ENCODE measurements at regions not wholly inside any gene's neighbourhood (a gene's known extent, or its start where the extent isn't known, plus 50 kb on each side); places are given as distances from the start of the nearest gene placed in this dataset.

GRCh38 chr2:21966139-21966538 lies 842.4 kb downstream of the TDRD15 start:
- H3K9me3 Mint-ChIP-seq = peaks cover 0 to 10% (median 3%) of the 10 kb centered on the region in 7 donors
- H3K4me1 Mint-ChIP-seq = no peaks in the 10 kb centered on the region
- ATAC-seq (ENCODE audit: low read depth in 2 of 2) (no peak), DNase-seq (no peak)
- no peaks in the 10 kb centered on the region for H3K27me3 Mint-ChIP-seq
- H3K27ac Mint-ChIP-seq = no peak overlapping the region
- H3K36me3 Mint-ChIP-seq = no peaks in the 10 kb centered on the region
- no peak overlapping the region for H3K4me3 Mint-ChIP-seq

- ATAC-seq (ENCODE audit: low read depth in 2 of 2) = no peak
- Mint-ChIP-seq H3K9me3 (peaks cover 0 to 5% (median 2%) of the 10 kb centered on the region in 7 donors), H3K4me1 (no peaks in the 10 kb centered on the region), H3K4me3 (no peak overlapping the region), H3K27me3 (no peaks in the 10 kb centered on the region), H3K36me3 (no peaks in the 10 kb centered on the region), H3K27ac (no peak overlapping the region)
- no peak for DNase-seq
These were observed 847.2 kb downstream of the TDRD15 start for GRCh38 chr2:21970971-21971370.

GRCh38 chr2:21972586-21972985 lies 848.8 kb downstream of the TDRD15 start:
- Mint-ChIP-seq H3K27me3 (no peaks in the 10 kb centered on the region), H3K4me3 (no peak overlapping the region), H3K4me1 (no peaks in the 10 kb centered on the region), H3K27ac (no peak overlapping the region), H3K36me3 (no peaks in the 10 kb centered on the region), H3K9me3 (peaks cover 0 to 7% (median 2%) of the 10 kb centered on the region in 7 donors)
- DNase-seq (no peak), ATAC-seq (ENCODE audit: low read depth in 2 of 2) (no peak)

- Mint-ChIP-seq H3K27ac (no peak overlapping the region), H3K9me3 (peaks cover 4 to 36% (median 13%) of the 10 kb centered on the region in 7 donors), H3K27me3 (no peaks in the 10 kb centered on the region), H3K4me1 (no peaks in the 10 kb centered on the region), H3K4me3 (no peak overlapping the region), H3K36me3 (no peaks in the 10 kb centered on the region)
- no peak for ATAC-seq (ENCODE audit: low read depth in 2 of 2)
- DNase-seq = no peak
These were observed 857.4 kb downstream of the TDRD15 start for GRCh38 chr2:21981127-21981526.

GRCh38 chr2:21993002-21993401 lies 869.2 kb downstream of the TDRD15 start:
- Mint-ChIP-seq H3K4me1 (no peaks in the 10 kb centered on the region), H3K36me3 (peaks cover 0 to 14% of the 10 kb centered on the region in 2 donors)

GRCh38 chr2:21996339-21996738 lies 872.6 kb downstream of the TDRD15 start:
- no peak overlapping the region for H3K27ac Mint-ChIP-seq
- no peaks in the 10 kb centered on the region for H3K4me1 Mint-ChIP-seq
- peaks cover 15 to 29% (median 17%) of the 10 kb centered on the region in 7 donors for H3K9me3 Mint-ChIP-seq
- no peak for DNase-seq
- no peaks in the 10 kb centered on the region for H3K27me3 Mint-ChIP-seq
- no peak overlapping the region for H3K4me3 Mint-ChIP-seq
- peaks cover 0 to 14% of the 10 kb centered on the region in 2 donors for H3K36me3 Mint-ChIP-seq
- no peak for ATAC-seq (ENCODE audit: low read depth in 2 of 2)

More at GRCh38 chr2:21993002-21993401, 869.2 kb downstream of the TDRD15 start:
- ATAC-seq (ENCODE audit: low read depth in 2 of 2) = no peak
- H3K4me3 Mint-ChIP-seq = no peak overlapping the region
- no peak overlapping the region for H3K27ac Mint-ChIP-seq
- DNase-seq = no peak
- peaks cover 14 to 37% (median 23%) of the 10 kb centered on the region in 7 donors for H3K9me3 Mint-ChIP-seq
- H3K27me3 Mint-ChIP-seq = no peaks in the 10 kb centered on the region

- no peak for ATAC-seq (ENCODE audit: low read depth in 2 of 2)
- no peak for DNase-seq
- Mint-ChIP-seq H3K27me3 (no peaks in the 10 kb centered on the region), H3K4me3 (no peak overlapping the region), H3K27ac (no peak overlapping the region), H3K4me1 (no peaks in the 10 kb centered on the region), H3K36me3 (no peaks in the 10 kb centered on the region), H3K9me3 (peaks cover 6 to 12% (median 9%) of the 10 kb centered on the region in 7 donors)
These were observed 875.8 kb downstream of the TDRD15 start for GRCh38 chr2:21999522-21999921.

- H3K9me3 Mint-ChIP-seq = peaks cover 0 to 14% (median 6%) of the 10 kb centered on the region in 7 donors
- no peak overlapping the region for H3K27ac Mint-ChIP-seq
- H3K4me1 Mint-ChIP-seq = no peaks in the 10 kb centered on the region
- no peak overlapping the region for H3K4me3 Mint-ChIP-seq
- H3K36me3 Mint-ChIP-seq = no peaks in the 10 kb centered on the region
- ATAC-seq (ENCODE audit: low read depth in 2 of 2) (no peak), DNase-seq (no peak)
- H3K27me3 Mint-ChIP-seq = no peaks in the 10 kb centered on the region
These were observed 878.3 kb downstream of the TDRD15 start for GRCh38 chr2:22002066-22002465.

- Mint-ChIP-seq H3K4me3 (no peak overlapping the region), H3K27me3 (no peaks in the 10 kb centered on the region), H3K36me3 (no peaks in the 10 kb centered on the region), H3K4me1 (no peaks in the 10 kb centered on the region), H3K9me3 (peaks cover 0 to 15% (median 3%) of the 10 kb centered on the region in 7 donors), H3K27ac (no peak overlapping the region)
- DNase-seq (no peak), ATAC-seq (ENCODE audit: low read depth in 2 of 2) (no peak)
These were observed 879.5 kb downstream of the TDRD15 start for GRCh38 chr2:22003270-22003669.

- Mint-ChIP-seq H3K27ac (no peak overlapping the region), H3K4me1 (no peaks in the 10 kb centered on the region), H3K27me3 (no peaks in the 10 kb centered on the region), H3K4me3 (no peak overlapping the region), H3K9me3 (peaks cover 0 to 16% (median 8%) of the 10 kb centered on the region in 7 donors), H3K36me3 (no peaks in the 10 kb centered on the region)
- DNase-seq = no peak
- ATAC-seq (ENCODE audit: low read depth in 2 of 2) = no peak
These were observed 887.3 kb downstream of the TDRD15 start for GRCh38 chr2:22011048-22011447.

GRCh38 chr2:22020091-22020742 lies 896.4 kb downstream of the TDRD15 start:
- Mint-ChIP-seq H3K27me3 (no peaks in the 10 kb centered on the region), H3K36me3 (no peaks in the 10 kb centered on the region), H3K9me3 (no peaks in the 10 kb centered on the region), H3K27ac (no peak overlapping the region), H3K4me1 (no peaks in the 10 kb centered on the region), H3K4me3 (no peak overlapping the region)
- DNase-seq (no peak), ATAC-seq (ENCODE audit: low read depth in 2 of 2) (no peak)

- Mint-ChIP-seq H3K4me3 (no peak overlapping the region), H3K4me1 (no peaks in the 10 kb centered on the region), H3K27ac (no peak overlapping the region), H3K9me3 (peaks cover 0 to 7% (median 0%) of the 10 kb centered on the region in 7 donors), H3K27me3 (no peaks in the 10 kb centered on the region), H3K36me3 (no peaks in the 10 kb centered on the region)
- ATAC-seq (ENCODE audit: low read depth in 2 of 2) = no peak
- DNase-seq = no peak
These were observed 903.7 kb downstream of the TDRD15 start for GRCh38 chr2:22027345-22028005.

- Mint-ChIP-seq H3K27ac (no peak overlapping the region), H3K36me3 (no peaks in the 10 kb centered on the region), H3K4me1 (no peaks in the 10 kb centered on the region), H3K9me3 (peaks cover 0 to 15% (median 3%) of the 10 kb centered on the region in 7 donors), H3K4me3 (no peak overlapping the region), H3K27me3 (no peaks in the 10 kb centered on the region)
- no peak for ATAC-seq (ENCODE audit: low read depth in 2 of 2)
- DNase-seq = no peak
These were observed 911.6 kb downstream of the TDRD15 start for GRCh38 chr2:22035361-22035830.

- H3K36me3 Mint-ChIP-seq = no peaks in the 10 kb centered on the region
- H3K4me3 Mint-ChIP-seq = no peak overlapping the region
- no peak for ATAC-seq (ENCODE audit: low read depth in 2 of 2)
- no peaks in the 10 kb centered on the region for H3K27me3 Mint-ChIP-seq
- no peak for DNase-seq
- no peak overlapping the region for H3K27ac Mint-ChIP-seq
- H3K4me1 Mint-ChIP-seq = no peaks in the 10 kb centered on the region
- peaks cover under 1 to 15% (median 3%) of the 10 kb centered on the region in 7 donors for H3K9me3 Mint-ChIP-seq
These were observed 913.5 kb downstream of the TDRD15 start for GRCh38 chr2:22037274-22037673.
